ENCODE measurements at regions not wholly inside any gene's neighbourhood (a gene's known extent, or its start where the extent isn't known, plus 50 kb on each side); places are given as distances from the start of the nearest gene placed in this dataset.

DNA sequence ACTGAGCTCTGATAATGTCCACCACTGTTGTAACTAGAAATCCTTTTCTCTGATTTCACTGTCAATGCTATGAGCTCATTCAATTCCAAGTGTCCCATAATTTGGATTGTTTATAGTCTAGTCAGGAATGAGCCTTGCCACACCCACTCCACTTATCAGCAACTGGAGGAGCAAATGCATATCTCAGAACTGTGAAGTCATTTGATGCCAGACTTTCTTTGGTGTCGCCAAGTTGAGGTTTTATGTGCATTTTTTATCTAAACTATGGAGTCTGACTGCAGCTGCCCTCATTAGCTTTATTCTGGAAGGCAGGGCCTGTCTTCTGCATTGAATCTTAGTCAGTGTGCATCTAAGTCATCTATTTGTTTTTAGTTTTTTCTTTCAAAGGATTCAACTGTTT, 361.3 kb downstream of the PMP22 start:
- TF ChIP-seq POLR2A (IDR thresholded peaks at IDR 0.05), result no peak
- TF ChIP-seq, protein P1, sequence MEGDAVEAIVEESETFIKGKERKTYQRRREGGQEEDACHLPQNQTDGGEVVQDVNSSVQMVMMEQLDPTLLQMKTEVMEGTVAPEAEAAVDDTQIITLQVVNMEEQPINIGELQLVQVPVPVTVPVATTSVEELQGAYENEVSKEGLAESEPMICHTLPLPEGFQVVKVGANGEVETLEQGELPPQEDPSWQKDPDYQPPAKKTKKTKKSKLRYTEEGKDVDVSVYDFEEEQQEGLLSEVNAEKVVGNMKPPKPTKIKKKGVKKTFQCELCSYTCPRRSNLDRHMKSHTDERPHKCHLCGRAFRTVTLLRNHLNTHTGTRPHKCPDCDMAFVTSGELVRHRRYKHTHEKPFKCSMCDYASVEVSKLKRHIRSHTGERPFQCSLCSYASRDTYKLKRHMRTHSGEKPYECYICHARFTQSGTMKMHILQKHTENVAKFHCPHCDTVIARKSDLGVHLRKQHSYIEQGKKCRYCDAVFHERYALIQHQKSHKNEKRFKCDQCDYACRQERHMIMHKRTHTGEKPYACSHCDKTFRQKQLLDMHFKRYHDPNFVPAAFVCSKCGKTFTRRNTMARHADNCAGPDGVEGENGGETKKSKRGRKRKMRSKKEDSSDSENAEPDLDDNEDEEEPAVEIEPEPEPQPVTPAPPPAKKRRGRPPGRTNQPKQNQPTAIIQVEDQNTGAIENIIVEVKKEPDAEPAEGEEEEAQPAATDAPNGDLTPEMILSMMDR (IDR thresholded peaks at IDR 0.05), result no peak
